ENCODE measurements at regions not wholly inside any gene's neighbourhood (a gene's known extent, or its start where the extent isn't known, plus 50 kb on each side); places are given as distances from the start of the nearest gene placed in this dataset.
"Not testable (repeated sequence)": the region's sequence is repeated elsewhere in the genome, so short reads cannot be mapped to it uniquely, and the experiment has no call there.

GRCh38 chr5:66348387-66349125 is 204.5 kb downstream of the SREK1 start:
- DNase-seq (ENCODE audit: low read depth in 2 of 3, low spot score in 2 of 3): no peak

GRCh38 chr5:66351813-66352212 is 207.7 kb downstream of the SREK1 start:
- no peak for DNase-seq (ENCODE audit: low read depth in 2 of 3, low spot score in 2 of 3)

DNA sequence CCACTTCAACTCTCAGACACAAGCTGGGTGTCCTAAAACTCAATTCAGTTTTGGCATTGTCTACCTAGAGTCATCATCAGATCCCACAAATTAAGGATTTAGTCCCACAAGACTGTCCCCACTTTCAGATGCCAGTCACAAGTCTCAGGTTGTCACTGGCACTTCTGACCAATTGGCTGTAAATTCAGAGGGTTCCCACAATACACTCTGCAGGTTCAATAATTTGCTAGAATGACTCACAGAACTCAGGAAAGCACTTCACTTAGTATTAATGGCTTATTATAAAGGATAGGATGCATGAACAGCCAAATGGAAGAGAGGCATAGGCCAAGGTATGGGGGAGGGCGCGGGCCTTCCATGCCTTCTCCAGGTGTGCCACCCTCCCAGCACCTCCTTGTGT is 209.1 kb downstream of the SREK1 start:
- no peak for DNase-seq (ENCODE audit: low read depth in 2 of 3, low spot score in 2 of 3)

DNA sequence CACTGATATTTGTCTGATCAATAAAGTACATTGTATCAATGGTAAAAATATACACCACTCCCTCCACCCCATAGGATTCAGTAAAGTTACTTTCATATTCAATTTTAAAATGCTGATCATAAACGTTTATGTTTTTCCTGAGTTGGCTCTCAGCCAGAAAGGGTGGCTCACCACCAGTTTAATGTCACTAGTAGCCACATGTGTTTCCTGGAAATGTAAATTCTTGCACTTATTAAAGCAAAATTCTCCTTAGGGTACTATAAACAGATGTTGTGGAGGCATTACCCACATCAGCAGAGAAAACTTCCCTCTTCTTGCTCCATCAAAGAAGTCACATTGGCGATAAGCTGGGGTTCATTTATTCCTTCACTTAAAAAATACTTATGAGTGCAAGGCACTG is 210.3 kb downstream of the SREK1 start:
- DNase-seq (ENCODE audit: low read depth in 2 of 3, low spot score in 2 of 3): peak in 1 of 3 donors; percentile 59

DNA sequence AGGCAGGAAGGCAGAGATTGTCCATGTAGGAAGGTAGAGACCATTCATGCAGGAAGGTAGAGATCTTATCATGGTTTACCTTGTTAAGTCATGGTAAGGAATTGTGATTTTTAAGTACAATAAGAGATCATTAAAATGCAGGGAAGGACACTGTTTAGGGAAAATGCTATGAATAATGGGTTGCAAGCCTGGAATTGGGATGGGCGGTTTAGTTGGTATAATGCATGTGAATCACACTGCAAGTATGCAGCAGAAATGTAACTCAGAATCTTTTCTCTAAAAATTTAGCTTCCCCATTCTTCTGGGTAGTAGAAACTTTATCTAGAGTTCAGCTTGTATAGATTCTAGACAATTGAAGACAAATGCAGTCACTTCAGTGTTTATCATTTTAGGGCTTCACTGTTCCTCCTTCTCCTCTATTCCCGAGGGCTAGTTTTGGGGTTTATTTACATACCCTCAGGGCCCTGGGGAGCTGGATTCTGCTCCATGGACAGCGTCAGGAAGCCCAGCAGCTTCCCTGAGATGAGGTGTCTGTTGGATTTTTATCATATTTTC is 212.0 kb downstream of the SREK1 start:
- DNase-seq (ENCODE audit: low read depth in 2 of 3, low spot score in 2 of 3): no peak

DNA sequence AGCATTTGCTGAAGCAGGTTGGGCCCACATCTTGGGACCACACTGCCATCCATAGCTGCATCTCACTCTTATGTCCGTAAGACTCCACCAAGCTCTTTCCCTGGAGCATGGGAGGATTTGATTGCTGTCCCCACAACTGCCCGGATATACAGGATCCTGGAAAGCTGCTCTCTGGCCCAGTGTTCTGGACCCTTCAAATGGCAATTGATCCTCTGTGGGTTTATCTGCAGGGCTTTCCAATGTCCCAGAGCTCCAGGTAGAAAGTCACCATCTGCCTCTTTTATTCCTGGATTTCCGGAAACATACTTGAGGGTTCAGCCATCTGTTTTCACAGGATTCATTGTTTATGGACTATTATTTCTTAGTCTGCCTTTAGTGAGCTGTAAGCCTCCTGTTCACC is 214.6 kb downstream of the SREK1 start:
- no peak for DNase-seq (ENCODE audit: low read depth in 2 of 3, low spot score in 2 of 3)

DNA sequence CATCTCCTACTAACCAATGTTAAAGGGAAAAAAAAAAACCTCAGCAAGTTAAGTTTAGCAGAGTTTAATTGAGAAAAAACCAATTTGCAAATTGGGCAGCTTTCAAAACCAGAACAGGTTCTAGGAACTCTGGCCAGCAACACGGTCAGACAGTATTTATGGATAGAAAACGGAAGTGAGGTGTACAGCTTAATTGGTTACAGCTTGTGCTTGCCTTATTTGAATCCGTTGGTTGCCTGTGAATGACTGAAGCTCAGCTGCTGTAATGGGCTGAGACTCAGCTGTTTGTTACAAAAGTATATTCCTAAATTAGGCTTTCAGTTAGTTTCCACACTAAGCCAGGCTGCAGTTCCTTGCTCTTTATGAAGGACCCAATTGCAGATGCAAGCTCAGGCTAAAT is 217.0 kb downstream of the SREK1 start:
- DNase-seq (ENCODE audit: low read depth in 2 of 3, low spot score in 2 of 3): no peak

DNA sequence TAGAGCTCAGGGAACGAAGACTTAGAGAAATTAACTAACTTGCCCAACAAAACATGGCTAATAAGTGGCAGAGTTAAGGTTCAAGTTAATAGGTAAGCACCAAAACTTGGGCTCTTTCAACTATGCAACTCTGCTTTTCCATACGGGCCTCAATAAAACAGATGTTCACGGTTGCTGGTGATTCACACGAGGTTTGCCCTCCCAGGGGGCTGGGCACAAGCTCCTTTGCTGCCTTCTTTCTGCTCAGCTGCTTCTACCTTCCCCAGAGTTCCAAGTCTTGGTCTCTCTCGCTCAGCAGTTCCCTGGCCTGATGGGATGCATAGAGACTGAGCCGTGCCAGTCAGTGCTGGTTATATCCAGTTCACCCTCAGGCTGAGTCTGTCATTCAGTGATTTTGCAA is 217.9 kb downstream of the SREK1 start:
- no peak for DNase-seq (ENCODE audit: low read depth in 2 of 3, low spot score in 2 of 3)

- no peak for DNase-seq (ENCODE audit: low read depth in 2 of 3, low spot score in 2 of 3)
Measured at GRCh38 chr5:66362687-66363086, 218.6 kb downstream of the SREK1 start.

DNA sequence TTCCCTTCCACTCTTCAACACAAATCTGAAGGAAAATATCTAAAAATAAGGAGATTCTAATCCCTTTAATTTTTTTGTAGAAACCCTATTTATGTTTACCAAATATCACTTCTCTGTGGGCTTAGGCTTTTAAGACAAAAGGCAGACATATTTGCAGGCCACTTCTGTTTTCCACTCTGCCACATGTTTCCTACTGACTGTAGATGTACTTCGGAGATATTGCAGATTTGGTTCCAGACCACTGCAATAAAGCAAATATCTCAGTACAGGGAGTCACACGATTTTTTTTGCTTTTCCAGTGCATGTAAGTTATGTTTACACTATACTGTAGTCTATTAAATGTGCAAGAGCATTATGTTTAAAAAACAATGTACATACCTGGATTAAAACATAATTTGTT is 219.0 kb downstream of the SREK1 start:
- DNase-seq (ENCODE audit: low read depth in 2 of 3, low spot score in 2 of 3): peak in 1 of 3 donors; percentile 22

- no peak for DNase-seq (ENCODE audit: low read depth in 2 of 3, low spot score in 2 of 3)
Measured at GRCh38 chr5:66364186-66364585, 220.1 kb downstream of the SREK1 start.

GRCh38 chr5:66365981-66366380 is 221.9 kb downstream of the SREK1 start:
- no peak for DNase-seq (ENCODE audit: low read depth in 2 of 3, low spot score in 2 of 3)

DNA sequence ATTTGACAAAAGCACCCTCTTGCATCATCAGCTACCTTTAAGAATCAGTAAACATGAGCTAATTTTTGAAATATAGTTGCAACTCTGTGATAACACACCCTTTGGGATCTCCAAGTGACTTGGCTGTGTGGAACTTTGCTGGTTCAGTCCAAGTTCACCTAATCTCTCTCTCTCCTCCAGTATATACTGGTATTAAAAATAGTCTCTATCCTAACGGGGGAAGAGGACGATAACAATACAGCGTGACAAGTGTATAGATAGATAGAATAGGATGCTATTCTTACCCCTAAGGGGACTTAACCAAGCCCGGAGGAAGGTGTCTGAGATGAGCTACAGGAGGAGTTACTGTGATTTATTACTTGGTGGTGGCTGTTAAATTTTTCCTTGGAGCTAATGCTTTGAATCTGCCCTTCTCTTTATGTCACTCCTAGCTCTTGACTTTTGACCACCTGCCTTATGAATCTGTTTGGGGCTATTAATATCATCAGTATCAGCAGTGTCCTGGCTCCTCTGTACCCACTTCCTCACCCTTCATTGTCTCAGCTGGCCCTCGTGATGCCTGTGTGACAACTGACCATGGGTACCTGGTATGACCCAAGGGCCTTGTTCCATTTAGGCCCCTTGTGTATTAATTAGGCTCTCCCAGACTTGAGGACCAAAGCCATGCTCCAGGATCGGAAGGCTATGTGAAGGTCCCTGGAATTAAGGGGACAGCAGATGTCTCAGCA is 223.9 kb downstream of the SREK1 start:
- DNase-seq (ENCODE audit: low read depth in 2 of 3, low spot score in 2 of 3): no peak

DNA sequence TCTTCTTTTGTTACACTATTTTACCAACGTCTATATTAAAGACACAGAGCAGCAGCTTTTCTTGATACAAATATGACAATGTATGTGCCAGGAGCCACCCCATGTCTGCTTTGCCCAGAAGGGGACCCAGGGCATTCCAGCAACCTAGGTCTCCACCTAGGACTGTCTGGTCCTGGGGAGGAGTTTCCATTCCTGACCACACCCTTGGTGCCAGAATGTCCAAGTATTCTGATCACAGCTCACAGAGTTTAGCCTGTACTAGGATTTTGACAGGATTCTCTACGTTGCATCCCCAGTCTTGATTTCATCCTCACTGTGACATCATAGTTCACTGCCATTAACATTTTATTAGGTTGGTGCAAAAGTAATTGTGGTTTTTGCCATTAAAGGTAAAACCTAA is 224.7 kb downstream of the SREK1 start:
- DNase-seq (ENCODE audit: low read depth in 2 of 3, low spot score in 2 of 3): no peak

- no peak for DNase-seq (ENCODE audit: low read depth in 2 of 3, low spot score in 2 of 3)
Measured at GRCh38 chr5:66377747-66378146, 218.4 kb upstream of the MAST4 start.

- no peak for DNase-seq (ENCODE audit: low read depth in 2 of 3, low spot score in 2 of 3)
Measured at GRCh38 chr5:66378407-66378806, 217.8 kb upstream of the MAST4 start.

DNA sequence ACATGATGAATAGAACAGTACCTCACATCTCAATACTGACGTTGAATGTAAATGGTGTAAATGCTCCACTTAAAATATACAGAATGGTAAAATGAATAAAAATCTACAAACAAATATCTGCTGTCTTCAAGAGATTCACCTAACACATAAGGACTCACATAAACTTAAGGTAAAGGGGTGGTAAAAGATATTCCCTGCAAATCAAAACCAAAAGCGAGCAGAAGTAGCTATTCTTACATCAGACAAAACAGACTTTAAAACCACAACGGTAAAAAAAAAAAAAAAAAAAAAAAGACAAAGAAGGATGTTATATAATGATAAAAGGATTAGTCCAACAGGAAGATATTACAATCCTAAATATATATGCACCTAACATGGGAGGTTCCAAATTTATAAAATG is 214.0 kb upstream of the MAST4 start:
- no peak for DNase-seq (ENCODE audit: low read depth in 2 of 3, low spot score in 2 of 3)

DNA sequence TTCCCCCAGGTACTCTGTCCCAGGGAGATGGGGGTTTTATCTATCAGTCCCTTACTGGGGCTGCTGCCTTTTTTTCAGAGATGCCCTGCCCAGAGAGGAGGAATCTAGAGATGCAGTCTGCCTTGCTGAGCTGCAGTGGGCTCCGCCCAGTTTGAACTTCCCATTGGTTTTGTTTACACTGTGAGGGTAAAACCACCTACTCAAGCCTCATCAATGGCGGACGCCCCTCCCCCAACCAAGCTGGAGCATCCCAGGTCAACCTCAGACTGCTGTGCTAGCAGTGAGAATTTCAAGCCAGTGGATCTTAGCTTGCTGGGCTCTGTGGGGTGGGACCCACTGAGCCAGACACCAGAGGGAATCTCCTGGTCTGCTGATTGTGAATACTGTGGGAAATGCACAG is 191.0 kb upstream of the MAST4 start:
- DNase-seq (ENCODE audit: low read depth in 2 of 3, low spot score in 2 of 3): not testable (repeated sequence)

GRCh38 chr5:66406761-66407336 is 189.3 kb upstream of the MAST4 start:
- DNase-seq (ENCODE audit: low read depth in 2 of 3, low spot score in 2 of 3): peak in 1 of 3 donors; percentile 19

- DNase-seq (ENCODE audit: low read depth in 2 of 3, low spot score in 2 of 3): no peak
Measured at GRCh38 chr5:66407765-66408164, 188.4 kb upstream of the MAST4 start.

- no peak for DNase-seq (ENCODE audit: low read depth in 2 of 3, low spot score in 2 of 3)
Measured at GRCh38 chr5:66408576-66408975, 187.6 kb upstream of the MAST4 start.

DNA sequence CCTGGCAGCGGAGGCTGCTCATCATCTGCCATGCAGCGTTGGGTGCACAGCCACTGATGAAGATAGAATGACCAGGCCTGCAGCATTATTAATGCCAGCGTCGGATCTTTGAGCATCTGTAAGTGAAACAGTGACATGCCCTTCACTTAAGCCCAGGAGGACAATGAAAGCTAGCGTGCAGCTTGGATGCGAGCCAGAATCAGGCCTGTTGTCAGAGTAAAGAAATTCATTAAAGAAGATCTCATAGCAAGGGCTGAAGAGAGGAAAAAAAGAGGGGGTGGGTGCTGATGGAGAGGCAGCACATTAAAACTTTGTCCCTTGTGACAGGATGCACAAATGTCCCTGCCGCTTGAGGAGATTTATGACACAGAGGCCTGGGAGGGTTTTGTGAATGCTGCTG is 186.1 kb upstream of the MAST4 start:
- no peak for DNase-seq (ENCODE audit: low read depth in 2 of 3, low spot score in 2 of 3)
